GM23248 (cell line): ENCODE measurements at regions not wholly inside any gene's neighbourhood (a gene's known extent, or its start where the extent isn't known, plus 50 kb on each side); places are given as distances from the start of the nearest gene placed in this dataset.
"Not testable (repeated sequence)": the region's sequence is repeated elsewhere in the genome, so short reads cannot be mapped to it uniquely, and the experiment has no call there.

Experiments
- DNase-seq: peaks from one replicate; pipeline ENCODE4 v3.0.0-alpha.2; 2015
- H2AFZ ChIP-seq: fragments of 200-600 bp; sonication (generic); 2 replicates; pipeline ENCODE4 v1.6.1; 2016; ENCODE audit warnings: antibody characterized with exemption
- H3F3A ChIP-seq: fragments of 200-600 bp; sonication (generic); 2 replicates; pipeline ENCODE4 v1.6.1; 2016; ENCODE audit warnings: mild to moderate bottlenecking, antibody characterized with exemption, mixed run types; ENCODE audit not compliant: insufficient read depth
- H3K27ac ChIP-seq: fragments of 200-600 bp; sonication (generic); 2 replicates; pipeline ENCODE4 v1.5.1; 2016; ENCODE audit warnings: mild to moderate bottlenecking
- H3K27me3 ChIP-seq: fragments of 200-600 bp; sonication (generic); replicated peaks from 2 replicates; pipeline ENCODE4 v1.6.1; 2016; ENCODE audit warnings: mild to moderate bottlenecking; ENCODE audit not compliant: insufficient read depth
- H3K36me3 ChIP-seq: fragments of 200-600 bp; sonication (generic); 2 replicates; pipeline ENCODE4 v1.6.1; 2016; ENCODE audit warnings: low read depth, mild to moderate bottlenecking
- H3K4me1 ChIP-seq: fragments of 200-600 bp; sonication (generic); 2 replicates; pipeline ENCODE4 v1.6.1; 2016; ENCODE audit warnings: mild to moderate bottlenecking; ENCODE audit not compliant: insufficient read depth
- H3K4me2 ChIP-seq: fragments of 200-600 bp; sonication (generic); one replicate; pipeline ENCODE4 v1.6.1; 2016; ENCODE audit warnings: mild to moderate bottlenecking; ENCODE audit not compliant: unreplicated experiment
- H3K4me3 ChIP-seq: fragments of 200-600 bp; sonication (generic); 2 replicates; pipeline ENCODE4 v1.5.1; 2016; ENCODE audit warnings: mild to moderate bottlenecking
- H3K79me2 ChIP-seq: fragments of 200-600 bp; sonication (generic); 2 replicates; pipeline ENCODE4 v1.6.1; 2016; ENCODE audit warnings: mild to moderate bottlenecking; ENCODE audit not compliant: insufficient read depth
- H3K9ac ChIP-seq: fragments of 200-600 bp; sonication (generic); 2 replicates; pipeline ENCODE4 v1.6.1; 2016; ENCODE audit warnings: mild to moderate bottlenecking
- H3K9me2 ChIP-seq: fragments of 200-600 bp; sonication (generic); 2 replicates; pipeline ENCODE4 v1.6.1; 2016; ENCODE audit warnings: mixed run types, mild to moderate bottlenecking, moderate library complexity; ENCODE audit not compliant: insufficient read depth
- H3K9me3 ChIP-seq: fragments of 200-600 bp; sonication (generic); one replicate; pipeline ENCODE4 v1.6.1; 2017; ENCODE audit warnings: low read depth
- H4K20me1 ChIP-seq: fragments of 200-600 bp; sonication (generic); 2 replicates; pipeline ENCODE4 v1.6.0; 2016; ENCODE audit not compliant: insufficient read depth
- EZH2 ChIP-seq: fragments of 200-600 bp; sonication (generic); IDR thresholded peaks from 2 replicates; pipeline ENCODE4 v1.6.1; 2018; ENCODE audit warnings: antibody characterized with exemption, mild to moderate bottlenecking; ENCODE audit not compliant: insufficient read depth, poor library complexity, severe bottlenecking
- EZH2phosphoT487 ChIP-seq: fragments of 200-600 bp; sonication (generic); IDR thresholded peaks from 2 replicates; pipeline ENCODE4 v1.6.1; 2018; ENCODE audit warnings: antibody characterized with exemption, moderate library complexity, mild to moderate bottlenecking, low read depth; ENCODE audit not compliant: insufficient read depth
- WGBS, 2 experiments: methylation state at CpG; one replicate each; pipeline ENCODE4 v1.1.6; 2015 to 2017; ENCODE audit warnings: low lambda C conversion rate in 2 of 2, low coverage in 1 of 2; ENCODE audit errors: missing lambda C conversion rate in 2 of 2; 5-methylcytosine and 5-hydroxymethylcytosine counted together
- in situ Hi-C: fragments of 300-500 bp; cut with MboI; formaldehyde crosslinking; loops from 2 replicates; pipeline ENCODE4 v1.15.0; 2020

GRCh38 chr6:67792996-67793395, 842.1 kb upstream of the ADGRB3 start:
- Histone ChIP-seq H3K9me3 (no peaks in the 10 kb centered on the region), H3K4me1 (no peaks in the 10 kb centered on the region), H4K20me1 (no peaks in the 10 kb centered on the region), H2AFZ (no peak overlapping the region), H3K9me2 (no peaks in the 10 kb centered on the region), H3K36me3 (no peaks in the 10 kb centered on the region), H3K27me3 (no peaks in the 10 kb centered on the region), H3K4me3 (no peak overlapping the region), H3K27ac (no peak overlapping the region), H3K9ac (no peak overlapping the region), H3K4me2 (no peak overlapping the region), H3F3A (no peaks in the 10 kb centered on the region), H3K79me2 (no peaks in the 10 kb centered on the region)
- TF ChIP-seq EZH2 (no peak), EZH2phosphoT487 (no peak)
- WGBS, 2 experiments, result 7 to 8% methylated on average over 2 of the region's 2 CpGs
- in situ Hi-C loops, result no loop called here
- DNase-seq, result no peak

- DNase-seq, result no peak
- no peaks in the 10 kb centered on the region for H3K36me3 ChIP-seq
- H3K4me2 ChIP-seq, result no peak overlapping the region
- no peaks in the 10 kb centered on the region for H3K79me2 ChIP-seq
- no peaks in the 10 kb centered on the region for H3F3A ChIP-seq
- H3K9me2 ChIP-seq, result no peaks in the 10 kb centered on the region
- in situ Hi-C loops, result no loop called here
- TF ChIP-seq EZH2phosphoT487, result no peak
- TF ChIP-seq EZH2, result no peak
- no peaks in the 10 kb centered on the region for H3K27me3 ChIP-seq
- no peak overlapping the region for H3K9ac ChIP-seq
- no peaks in the 10 kb centered on the region for H4K20me1 ChIP-seq
- WGBS, 2 experiments, result 0 to 3% methylated on average over 1 of the region's 1 CpG
- no peaks in the 10 kb centered on the region for H3K9me3 ChIP-seq
- H3K4me1 ChIP-seq, result no peaks in the 10 kb centered on the region
- no peak overlapping the region for H3K4me3 ChIP-seq
- H2AFZ ChIP-seq, result no peak overlapping the region
- no peak overlapping the region for H3K27ac ChIP-seq
Measured at GRCh38 chr6:67790569-67790968, 844.5 kb upstream of the ADGRB3 start.

DNA sequence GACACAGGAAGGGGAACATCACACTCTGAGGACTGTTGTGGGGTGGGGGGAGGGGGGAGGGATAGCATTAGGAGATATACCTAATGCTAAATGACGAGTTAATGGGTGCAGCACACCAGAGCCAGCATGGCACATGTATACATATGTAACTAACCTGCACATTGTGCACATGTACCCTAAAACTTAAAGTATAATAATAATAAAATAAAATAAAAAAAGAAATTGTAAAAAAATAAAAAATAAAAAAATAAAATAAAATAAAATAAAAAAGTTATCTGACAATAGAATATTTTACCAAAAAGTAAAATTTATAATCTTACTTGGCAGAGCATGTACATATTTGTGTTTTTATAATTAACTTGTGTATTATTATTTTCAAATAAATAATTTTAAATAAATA, 848.0 kb upstream of the ADGRB3 start:
- 7 to 14% methylated on average over 1 of the region's 1 CpG for WGBS, 2 experiments
- H3K36me3 ChIP-seq, H3K27me3 ChIP-seq, H3K4me3 ChIP-seq, in situ Hi-C loops, DNase-seq, H3K9me2 ChIP-seq, H3K9me3 ChIP-seq, H3K27ac ChIP-seq, H3K9ac ChIP-seq, H3K4me2 ChIP-seq, H3K4me1 ChIP-seq, H4K20me1 ChIP-seq, H3F3A ChIP-seq, H3K79me2 ChIP-seq, H2AFZ ChIP-seq: not testable (repeated sequence)

GRCh38 chr6:67779876-67780275, 855.2 kb upstream of the ADGRB3 start:
- in situ Hi-C loops, result no loop called here

DNA sequence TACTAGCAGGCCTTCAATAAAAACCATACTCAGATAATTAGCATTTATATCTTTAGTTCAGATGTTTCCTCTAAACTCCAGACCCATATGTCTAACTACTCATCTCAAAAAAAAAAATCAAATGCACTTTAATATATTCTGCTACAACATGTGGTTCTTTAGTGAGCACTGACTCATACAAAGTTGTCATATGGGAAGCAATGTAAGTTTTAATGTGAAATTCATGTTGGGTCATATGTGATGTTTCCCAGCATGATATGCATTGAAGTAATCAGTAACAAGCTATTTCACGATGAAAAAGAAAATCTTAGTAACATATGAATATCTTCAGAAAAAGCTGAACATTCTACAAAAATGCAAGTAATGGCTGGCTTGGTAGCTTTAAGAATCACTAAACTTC, 859.7 kb upstream of the ADGRB3 start:
- no peaks in the 10 kb centered on the region for H3K79me2 ChIP-seq
- 17 to 38% methylated on average over 1 of the region's 1 CpG for WGBS, 2 experiments
- DNase-seq, result no peak
- H3K4me1 ChIP-seq, result no peaks in the 10 kb centered on the region
- no peaks in the 10 kb centered on the region for H3K9me2 ChIP-seq
- TF ChIP-seq EZH2phosphoT487 (no peak), EZH2 (no peak)
- H2AFZ ChIP-seq, result no peak overlapping the region
- no peak overlapping the region for H3K27ac ChIP-seq
- no peaks in the 10 kb centered on the region for H3K27me3 ChIP-seq
- no peak overlapping the region for H3K4me2 ChIP-seq
- in situ Hi-C loops, result no loop called here
- H3F3A ChIP-seq, result no peaks in the 10 kb centered on the region
- H3K9me3 ChIP-seq, result no peaks in the 10 kb centered on the region
- H4K20me1 ChIP-seq, result no peaks in the 10 kb centered on the region
- H3K36me3 ChIP-seq, result no peaks in the 10 kb centered on the region
- no peak overlapping the region for H3K4me3 ChIP-seq
- H3K9ac ChIP-seq, result no peak overlapping the region

More at GRCh38 chr6:67779876-67780275, 855.2 kb upstream of the ADGRB3 start:
- Histone ChIP-seq H2AFZ (no peak overlapping the region), H3K27ac (no peak overlapping the region), H4K20me1 (no peaks in the 10 kb centered on the region), H3K79me2 (no peaks in the 10 kb centered on the region), H3F3A (no peaks in the 10 kb centered on the region), H3K4me2 (no peak overlapping the region), H3K9ac (no peak overlapping the region), H3K4me1 (no peaks in the 10 kb centered on the region), H3K9me2 (no peaks in the 10 kb centered on the region), H3K27me3 (no peaks in the 10 kb centered on the region), H3K36me3 (no peaks in the 10 kb centered on the region), H3K4me3 (no peak overlapping the region), H3K9me3 (no peaks in the 10 kb centered on the region)
- WGBS, 2 experiments, result 25 to 27% methylated on average over 3 of the region's 3 CpGs
- TF ChIP-seq EZH2phosphoT487 (no peak), EZH2 (no peak)
- no peak for DNase-seq
